GM10248 (cell line): ENCODE measurements at regions not wholly inside any gene's neighbourhood (a gene's known extent, or its start where the extent isn't known, plus 50 kb on each side); places are given as distances from the start of the nearest gene placed in this dataset.

Experiments
- CTCF ChIA-PET: fragments of 300-600 bp; sonication (Branson Sonifier 250); formaldehyde crosslinking; extraction: SDS; loops from one replicate; lab custom pipeline; 2021; ENCODE audit warnings: antibody characterized with exemption; lab: Yijun Ruan, JAX
- POLR2A ChIA-PET: fragments of 350-650 bp; sonication (Branson Sonifier 250); formaldehyde crosslinking; extraction: SDS; loops from one replicate; lab custom pipeline; 2020; ENCODE audit warnings: antibody characterized with exemption; lab: Yijun Ruan, JAX
- DNase-seq: peaks from one replicate; pipeline ENCODE4 v3.0.0; 2012; ENCODE audit errors: extremely low spot score
- TF ChIP-seq, protein P1 (sequence below): IDR thresholded peaks from 2 replicates; pipeline ENCODE4 v1.5.1; 2012; ENCODE audit warnings: mild to moderate bottlenecking, low read depth; ENCODE audit errors: extremely low read depth, missing control alignments, control extremely low read depth

- TF ChIP-seq, protein P1, sequence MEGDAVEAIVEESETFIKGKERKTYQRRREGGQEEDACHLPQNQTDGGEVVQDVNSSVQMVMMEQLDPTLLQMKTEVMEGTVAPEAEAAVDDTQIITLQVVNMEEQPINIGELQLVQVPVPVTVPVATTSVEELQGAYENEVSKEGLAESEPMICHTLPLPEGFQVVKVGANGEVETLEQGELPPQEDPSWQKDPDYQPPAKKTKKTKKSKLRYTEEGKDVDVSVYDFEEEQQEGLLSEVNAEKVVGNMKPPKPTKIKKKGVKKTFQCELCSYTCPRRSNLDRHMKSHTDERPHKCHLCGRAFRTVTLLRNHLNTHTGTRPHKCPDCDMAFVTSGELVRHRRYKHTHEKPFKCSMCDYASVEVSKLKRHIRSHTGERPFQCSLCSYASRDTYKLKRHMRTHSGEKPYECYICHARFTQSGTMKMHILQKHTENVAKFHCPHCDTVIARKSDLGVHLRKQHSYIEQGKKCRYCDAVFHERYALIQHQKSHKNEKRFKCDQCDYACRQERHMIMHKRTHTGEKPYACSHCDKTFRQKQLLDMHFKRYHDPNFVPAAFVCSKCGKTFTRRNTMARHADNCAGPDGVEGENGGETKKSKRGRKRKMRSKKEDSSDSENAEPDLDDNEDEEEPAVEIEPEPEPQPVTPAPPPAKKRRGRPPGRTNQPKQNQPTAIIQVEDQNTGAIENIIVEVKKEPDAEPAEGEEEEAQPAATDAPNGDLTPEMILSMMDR = no peak
- ChIA-PET POLR2A (no interaction called here), CTCF (no interaction called here)
- no peak for DNase-seq
These were observed 50.0 kb upstream of the CORO2B start for GRCh38 chr15:68528626-68529290.
